Neural crest cell (in vitro differentiated cells): ENCODE measurements at regions not wholly inside any gene's neighbourhood (a gene's known extent, or its start where the extent isn't known, plus 50 kb on each side); places are given as distances from the start of the nearest gene placed in this dataset.

Source experiments
- DNase-seq: peaks from one replicate; pipeline ENCODE4 v3.0.0; 2021; ENCODE audit warnings: low read depth, mixed read lengths, low spot score
- H3K27ac Mint-ChIP-seq: one replicate; pipeline ENCODE4 v1.8.0; 2021; ENCODE audit warnings: mild to moderate bottlenecking, mixed read lengths; ENCODE audit not compliant: unreplicated experiment
- H3K27me3 Mint-ChIP-seq: 2 replicates; pipeline ENCODE4 v1.8.0; 2021; ENCODE audit warnings: low read depth, mild to moderate bottlenecking, mixed read lengths
- H3K36me3 Mint-ChIP-seq: 2 replicates; pipeline ENCODE4 v1.8.0; 2021; ENCODE audit warnings: low read depth, mild to moderate bottlenecking, mixed read lengths
- H3K4me1 Mint-ChIP-seq: 2 replicates; pipeline ENCODE4 v1.8.0; 2021; ENCODE audit warnings: mixed read lengths
- H3K4me3 Mint-ChIP-seq: one replicate; pipeline ENCODE4 v1.8.0; 2021; ENCODE audit warnings: mild to moderate bottlenecking, mixed read lengths
- H3K9me3 Mint-ChIP-seq: 2 replicates; pipeline ENCODE4 v1.8.0; 2021; ENCODE audit warnings: mixed read lengths
- CTCF ChIP-seq: fragments of 200-600 bp; sonication (generic); conservative IDR thresholded peaks from 2 replicates; pipeline ENCODE4 v1.5.0; 2021; ENCODE audit warnings: antibody characterized with exemption, mild to moderate bottlenecking

GRCh38 chr7:52323202-52323746 is 712.2 kb upstream of the POM121L12 start:
- TF ChIP-seq CTCF = no peak
- peaks cover 6% of the 10 kb centered on the region for H3K9me3 Mint-ChIP-seq
- no peaks in the 10 kb centered on the region for H3K27me3 Mint-ChIP-seq
- peaks cover 3% of the 10 kb centered on the region for H3K36me3 Mint-ChIP-seq
- H3K27ac Mint-ChIP-seq = no peak overlapping the region
- DNase-seq = no peak
- H3K4me3 Mint-ChIP-seq = no peak overlapping the region
- H3K4me1 Mint-ChIP-seq = no peaks in the 10 kb centered on the region

- Mint-ChIP-seq H3K4me1 (no peaks in the 10 kb centered on the region), H3K27ac (no peak overlapping the region), H3K27me3 (no peaks in the 10 kb centered on the region), H3K9me3 (peaks cover 4% of the 10 kb centered on the region), H3K4me3 (no peak overlapping the region), H3K36me3 (peaks cover 3% of the 10 kb centered on the region)
- no peak for TF ChIP-seq CTCF
- DNase-seq = no peak
These were observed 714.8 kb upstream of the POM121L12 start for GRCh38 chr7:52320610-52321009.

- no peaks in the 10 kb centered on the region for H3K27me3 Mint-ChIP-seq
- no peak overlapping the region for H3K27ac Mint-ChIP-seq
- H3K9me3 Mint-ChIP-seq = peaks cover 4% of the 10 kb centered on the region
- no peak for TF ChIP-seq CTCF
- H3K36me3 Mint-ChIP-seq = no peaks in the 10 kb centered on the region
- no peak overlapping the region for H3K4me3 Mint-ChIP-seq
- no peak for DNase-seq
- no peaks in the 10 kb centered on the region for H3K4me1 Mint-ChIP-seq
These were observed 717.5 kb upstream of the POM121L12 start for GRCh38 chr7:52317921-52318320.

- DNase-seq = no peak
- Mint-ChIP-seq H3K9me3 (peaks cover 5% of the 10 kb centered on the region), H3K36me3 (no peaks in the 10 kb centered on the region), H3K4me3 (no peak overlapping the region), H3K27me3 (no peaks in the 10 kb centered on the region), H3K4me1 (no peaks in the 10 kb centered on the region), H3K27ac (no peak overlapping the region)
- TF ChIP-seq CTCF = no peak
These were observed 723.5 kb upstream of the POM121L12 start for GRCh38 chr7:52311886-52312285.

GRCh38 chr7:52309631-52310030 is 725.8 kb upstream of the POM121L12 start:
- no peak for DNase-seq
- Mint-ChIP-seq H3K27me3 (no peaks in the 10 kb centered on the region), H3K4me3 (no peak overlapping the region), H3K36me3 (no peaks in the 10 kb centered on the region), H3K4me1 (no peaks in the 10 kb centered on the region), H3K9me3 (peaks cover 2% of the 10 kb centered on the region), H3K27ac (no peak overlapping the region)
- no peak for TF ChIP-seq CTCF
